ENCODE measurements at regions not wholly inside any gene's neighbourhood (a gene's known extent, or its start where the extent isn't known, plus 50 kb on each side); places are given as distances from the start of the nearest gene placed in this dataset.
"Not testable (repeated sequence)": the region's sequence is repeated elsewhere in the genome, so short reads cannot be mapped to it uniquely, and the experiment has no call there.

DNA sequence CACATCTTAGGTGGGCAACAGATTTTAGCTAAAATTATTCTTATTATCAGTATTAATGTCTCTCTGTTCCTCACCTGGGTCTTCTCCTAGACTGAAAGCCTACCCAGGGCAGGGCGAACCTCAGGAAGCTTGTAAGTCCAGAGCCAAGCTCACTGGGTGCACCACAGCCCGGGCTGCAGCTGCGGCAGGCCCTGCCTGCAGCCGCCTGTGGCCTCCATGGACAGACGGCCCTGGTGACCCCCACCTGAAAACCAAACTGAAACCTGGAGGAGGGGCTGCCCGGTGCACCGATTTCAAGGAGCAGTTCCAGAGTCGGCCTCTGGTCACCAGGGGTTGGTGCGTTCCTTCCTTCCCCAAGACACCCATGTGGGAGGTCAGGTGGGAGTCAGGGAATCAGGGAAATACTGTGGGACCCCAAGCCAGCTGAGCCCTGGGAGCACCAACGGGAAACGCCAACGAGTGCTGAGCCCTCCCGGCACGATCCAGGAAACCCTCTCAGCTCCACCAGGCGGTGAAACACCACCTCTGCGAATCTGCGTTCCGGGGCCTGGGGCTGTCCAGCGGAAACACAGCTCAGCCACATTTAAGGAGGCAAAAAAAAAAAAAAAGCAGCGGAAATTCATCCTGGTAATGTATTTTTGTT is 68.6 kb upstream of the PPP1R26 start:
- intact Hi-C loops (cut with micrococcal nuclease; ENCODE audit: unreplicated experiment): loop anchor here (5.0 kb wide), 1 partner anchor 69 kb away; no protein-coding TSS in a partner anchor
- BruUV-seq (replicated peaks): no TSS peak

DNA sequence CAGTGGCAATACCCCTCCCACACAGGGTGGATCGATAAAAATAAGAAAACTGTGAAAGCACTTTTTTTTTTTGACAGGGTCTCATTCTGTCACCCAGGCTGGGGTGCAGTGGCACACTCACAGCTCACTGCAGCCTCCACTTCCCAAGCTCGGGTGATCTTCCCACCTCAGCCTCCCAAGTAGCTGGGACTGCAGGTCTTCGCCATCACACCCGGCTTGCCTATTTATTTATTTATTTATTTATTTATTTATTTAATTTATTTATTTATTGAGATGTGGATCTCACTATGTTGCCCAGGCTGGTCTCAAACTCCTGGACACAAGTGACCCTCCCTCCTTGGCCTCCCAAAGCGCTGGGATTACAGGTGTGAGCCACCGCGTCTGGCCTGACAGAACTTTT is 68.0 kb upstream of the PPP1R26 start:
- H3K9me3 ChIP-seq (ENCODE audit: control insufficient read depth, insufficient read depth, low read depth, low read length); H3K27me3 ChIP-seq (ENCODE audit: control insufficient read depth, insufficient read depth, low read length); H3K36me3 ChIP-seq (ENCODE audit: control insufficient read depth, insufficient read depth, low read length); H3K4me3 ChIP-seq (ENCODE audit: low read depth in 2 of 2, low read length in 2 of 2); DNase-seq (ENCODE audit: low read depth, low spot score); CTCF ChIA-PET; BruUV-seq (replicated peaks); ATAC-seq; in situ Hi-C loops (cut with HindIII; ENCODE audit: low pct_unique_long_range_greater_than_20kb, low sequenced_read_pairs); POLR2A ChIA-PET; H3K4me1 ChIP-seq (ENCODE audit: control insufficient read depth, insufficient read depth, low read length); H3K27ac ChIP-seq (ENCODE audit: low read length): not testable (repeated sequence)
- intact Hi-C loops (cut with micrococcal nuclease; ENCODE audit: unreplicated experiment): loop anchor here (1.0 to 5.0 kb wide), 2 partner anchors 69 to 325 kb away; no protein-coding TSS in a partner anchor

More for the DNA sequence above, 68.6 kb upstream of the PPP1R26 start:
- Histone ChIP-seq H3K4me3 (ENCODE audit: low read depth in 2 of 2, low read length in 2 of 2) (no peak overlapping the region), H3K27me3 (ENCODE audit: control insufficient read depth, insufficient read depth, low read length) (no peaks in the 10 kb centered on the region), H3K27ac (ENCODE audit: low read length) (no peak overlapping the region), H3K36me3 (ENCODE audit: control insufficient read depth, insufficient read depth, low read length) (no peaks in the 10 kb centered on the region), H3K9me3 (ENCODE audit: control insufficient read depth, insufficient read depth, low read depth, low read length) (no peaks in the 10 kb centered on the region), H3K4me1 (ENCODE audit: control insufficient read depth, insufficient read depth, low read length) (no peaks in the 10 kb centered on the region)
- in situ Hi-C loops (cut with HindIII; ENCODE audit: low pct_unique_long_range_greater_than_20kb, low sequenced_read_pairs): no loop called here
- POLR2A ChIA-PET: no interaction called here
- no peak for ATAC-seq
- TF ChIP-seq TCF7L2 (IDR thresholded peaks at IDR 0.05; ENCODE audit: low read depth, low read length) (no peak), SIN3A (IDR thresholded peaks at IDR 0.05; ENCODE audit: borderline replicate concordance, insufficient read depth, low read depth, low read length) (no peak), POLR2AphosphoS5 (IDR thresholded peaks at IDR 0.05; ENCODE audit: low read depth, low read length) (no peak)
- TF ChIP-seq, protein P1, sequence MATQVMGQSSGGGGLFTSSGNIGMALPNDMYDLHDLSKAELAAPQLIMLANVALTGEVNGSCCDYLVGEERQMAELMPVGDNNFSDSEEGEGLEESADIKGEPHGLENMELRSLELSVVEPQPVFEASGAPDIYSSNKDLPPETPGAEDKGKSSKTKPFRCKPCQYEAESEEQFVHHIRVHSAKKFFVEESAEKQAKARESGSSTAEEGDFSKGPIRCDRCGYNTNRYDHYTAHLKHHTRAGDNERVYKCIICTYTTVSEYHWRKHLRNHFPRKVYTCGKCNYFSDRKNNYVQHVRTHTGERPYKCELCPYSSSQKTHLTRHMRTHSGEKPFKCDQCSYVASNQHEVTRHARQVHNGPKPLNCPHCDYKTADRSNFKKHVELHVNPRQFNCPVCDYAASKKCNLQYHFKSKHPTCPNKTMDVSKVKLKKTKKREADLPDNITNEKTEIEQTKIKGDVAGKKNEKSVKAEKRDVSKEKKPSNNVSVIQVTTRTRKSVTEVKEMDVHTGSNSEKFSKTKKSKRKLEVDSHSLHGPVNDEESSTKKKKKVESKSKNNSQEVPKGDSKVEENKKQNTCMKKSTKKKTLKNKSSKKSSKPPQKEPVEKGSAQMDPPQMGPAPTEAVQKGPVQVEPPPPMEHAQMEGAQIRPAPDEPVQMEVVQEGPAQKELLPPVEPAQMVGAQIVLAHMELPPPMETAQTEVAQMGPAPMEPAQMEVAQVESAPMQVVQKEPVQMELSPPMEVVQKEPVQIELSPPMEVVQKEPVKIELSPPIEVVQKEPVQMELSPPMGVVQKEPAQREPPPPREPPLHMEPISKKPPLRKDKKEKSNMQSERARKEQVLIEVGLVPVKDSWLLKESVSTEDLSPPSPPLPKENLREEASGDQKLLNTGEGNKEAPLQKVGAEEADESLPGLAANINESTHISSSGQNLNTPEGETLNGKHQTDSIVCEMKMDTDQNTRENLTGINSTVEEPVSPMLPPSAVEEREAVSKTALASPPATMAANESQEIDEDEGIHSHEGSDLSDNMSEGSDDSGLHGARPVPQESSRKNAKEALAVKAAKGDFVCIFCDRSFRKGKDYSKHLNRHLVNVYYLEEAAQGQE (IDR thresholded peaks at IDR 0.05; ENCODE audit: insufficient read depth in 1 of 2, low read depth in 2 of 2, low read length in 1 of 2): no peak
- TF ChIP-seq, protein P2, sequence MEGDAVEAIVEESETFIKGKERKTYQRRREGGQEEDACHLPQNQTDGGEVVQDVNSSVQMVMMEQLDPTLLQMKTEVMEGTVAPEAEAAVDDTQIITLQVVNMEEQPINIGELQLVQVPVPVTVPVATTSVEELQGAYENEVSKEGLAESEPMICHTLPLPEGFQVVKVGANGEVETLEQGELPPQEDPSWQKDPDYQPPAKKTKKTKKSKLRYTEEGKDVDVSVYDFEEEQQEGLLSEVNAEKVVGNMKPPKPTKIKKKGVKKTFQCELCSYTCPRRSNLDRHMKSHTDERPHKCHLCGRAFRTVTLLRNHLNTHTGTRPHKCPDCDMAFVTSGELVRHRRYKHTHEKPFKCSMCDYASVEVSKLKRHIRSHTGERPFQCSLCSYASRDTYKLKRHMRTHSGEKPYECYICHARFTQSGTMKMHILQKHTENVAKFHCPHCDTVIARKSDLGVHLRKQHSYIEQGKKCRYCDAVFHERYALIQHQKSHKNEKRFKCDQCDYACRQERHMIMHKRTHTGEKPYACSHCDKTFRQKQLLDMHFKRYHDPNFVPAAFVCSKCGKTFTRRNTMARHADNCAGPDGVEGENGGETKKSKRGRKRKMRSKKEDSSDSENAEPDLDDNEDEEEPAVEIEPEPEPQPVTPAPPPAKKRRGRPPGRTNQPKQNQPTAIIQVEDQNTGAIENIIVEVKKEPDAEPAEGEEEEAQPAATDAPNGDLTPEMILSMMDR (IDR thresholded peaks at IDR 0.05): no peak
- CTCF ChIA-PET: interaction anchor here (0.6 kb wide), 2 partner anchors 368 to 628 kb away, joined by 3 to 4 read pairs; no protein-coding TSS in a partner anchor
- DNase-seq (ENCODE audit: low read depth, low spot score): no peak
